Ectodermal cell (in vitro differentiated cells): ENCODE measurements at regions not wholly inside any gene's neighbourhood (a gene's known extent, or its start where the extent isn't known, plus 50 kb on each side); places are given as distances from the start of the nearest gene placed in this dataset.
"Not testable (repeated sequence)": the region's sequence is repeated elsewhere in the genome, so short reads cannot be mapped to it uniquely, and the experiment has no call there.

Experiments used
- H3K27ac ChIP-seq: 2 replicates; pipeline ENCODE4 v1.7.0; 2013; ENCODE audit warnings: mild to moderate bottlenecking, low read depth, low read length; ENCODE audit not compliant: insufficient read depth, poor library complexity, severe bottlenecking
- H3K27me3 ChIP-seq: 2 replicates; pipeline ENCODE4 v1.7.0; 2013; ENCODE audit warnings: mild to moderate bottlenecking, low read length; ENCODE audit not compliant: insufficient read depth, control insufficient read depth, poor library complexity, severe bottlenecking
- H3K36me3 ChIP-seq: one replicate; pipeline ENCODE4 v1.7.0; 2013; ENCODE audit warnings: low read length; ENCODE audit not compliant: control insufficient read depth, insufficient read depth
- H3K4me1 ChIP-seq: one replicate; pipeline ENCODE4 v1.7.0; 2013; ENCODE audit warnings: low read length; ENCODE audit not compliant: control insufficient read depth, insufficient read depth
- H3K4me3 ChIP-seq: 2 replicates; pipeline ENCODE4 v1.7.0; 2013; ENCODE audit warnings: low read depth, low read length, control low read depth; ENCODE audit not compliant: insufficient read depth
- H3K9me3 ChIP-seq: 2 replicates; pipeline ENCODE4 v1.7.0; 2013; ENCODE audit warnings: mild to moderate bottlenecking, low read length, moderate library complexity; ENCODE audit not compliant: control insufficient read depth
- WGBS, 2 experiments: methylation state at CpG; one replicate each; pipeline ENCODE4 v1.1.7; 2013; ENCODE audit warnings: missing lambda C conversion rate in 2 of 2; 5-methylcytosine and 5-hydroxymethylcytosine counted together

DNA sequence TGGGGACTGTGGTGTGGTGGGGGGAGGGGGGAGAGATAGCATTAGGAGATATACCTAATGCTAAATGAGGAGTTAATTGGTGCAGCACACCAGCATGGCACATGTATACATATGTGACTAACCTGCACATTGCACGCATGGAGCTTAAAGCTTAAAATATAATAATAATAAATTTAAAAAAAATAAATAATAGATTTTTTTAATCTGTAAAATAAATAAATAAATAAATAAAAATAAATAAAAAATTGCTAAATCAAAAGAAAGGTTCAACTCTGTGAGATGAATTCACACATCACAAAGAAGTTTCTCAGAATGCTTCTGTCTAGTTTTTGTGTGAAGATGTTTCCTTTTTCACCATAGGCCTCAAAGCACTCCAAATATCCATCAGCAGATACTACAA is 1793.7 kb downstream of the UQCRFS1 start:
- H3K27ac ChIP-seq, H3K36me3 ChIP-seq, H3K27me3 ChIP-seq, H3K4me3 ChIP-seq, H3K4me1 ChIP-seq: not testable (repeated sequence)
- no CpG with 5 or more reads among the region's 1 CpG for WGBS, 2 experiments
- H3K9me3 ChIP-seq = peaks cover 13% of the 10 kb centered on the region

DNA sequence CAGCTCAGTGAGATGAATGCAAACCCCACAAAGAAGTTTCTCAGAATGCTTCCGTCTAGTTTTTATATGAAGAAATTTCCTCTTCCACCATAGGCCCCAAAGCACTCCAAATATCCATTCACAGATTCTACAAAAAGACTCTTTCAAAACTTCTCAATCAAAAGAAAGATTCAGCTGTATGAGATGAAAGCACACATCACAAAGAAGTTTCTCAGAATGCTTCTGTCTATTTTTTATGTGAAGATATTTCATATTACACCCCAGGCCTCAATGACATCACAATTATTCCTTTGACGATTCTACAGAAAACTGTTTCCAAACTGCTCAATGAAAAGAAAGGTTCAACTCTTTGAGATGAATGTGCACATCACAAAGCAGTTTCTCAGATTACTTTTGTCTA is 1819.4 kb downstream of the UQCRFS1 start:
- Histone ChIP-seq H3K4me1 (no peaks in the 10 kb centered on the region), H3K9me3 (peaks cover 33% of the 10 kb centered on the region), H3K27ac (no peak overlapping the region), H3K36me3 (no peaks in the 10 kb centered on the region), H3K27me3 (no peaks in the 10 kb centered on the region), H3K4me3 (no peak overlapping the region)
- WGBS, 2 experiments = 81 to 85% methylated on average over 2 of the region's 2 CpGs

DNA sequence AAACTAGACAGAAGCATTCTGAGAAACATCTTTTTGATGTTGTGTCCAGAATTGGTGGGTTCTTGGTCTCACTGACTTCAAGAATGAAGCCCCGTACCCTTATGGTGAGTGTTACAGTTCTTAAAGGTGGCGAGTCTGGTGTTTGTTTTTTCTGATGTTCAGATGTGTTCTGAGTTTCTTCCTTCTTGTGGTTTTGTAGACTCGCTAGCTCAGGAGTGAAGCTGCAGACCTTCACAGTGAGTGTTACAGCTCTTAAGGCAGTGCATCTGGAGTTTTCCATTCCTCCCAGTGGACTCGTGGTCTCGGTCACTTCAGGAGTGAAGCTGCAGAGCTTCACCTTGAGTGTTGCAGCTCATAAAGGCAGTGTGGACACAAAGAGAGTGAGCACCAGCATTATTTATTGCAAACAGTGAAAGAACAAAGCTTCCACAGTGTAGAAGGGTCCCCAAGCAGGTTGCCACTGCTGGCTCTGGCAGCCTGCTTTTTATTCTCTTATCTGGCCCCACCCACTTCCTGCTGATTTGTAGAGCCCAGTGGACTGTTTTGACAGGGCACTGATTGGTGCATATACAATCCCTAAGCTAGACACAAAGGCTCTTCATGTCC is 1820.8 kb downstream of the UQCRFS1 start:
- H3K9me3 ChIP-seq = peaks cover 31% of the 10 kb centered on the region
- 75 to 76% methylated on average over 5 of the region's 5 CpGs for WGBS, 2 experiments
- H3K36me3 ChIP-seq = no peaks in the 10 kb centered on the region
- H3K4me1 ChIP-seq = no peaks in the 10 kb centered on the region
- H3K4me3 ChIP-seq = no peak overlapping the region
- no peak overlapping the region for H3K27ac ChIP-seq
- H3K27me3 ChIP-seq = no peaks in the 10 kb centered on the region

DNA sequence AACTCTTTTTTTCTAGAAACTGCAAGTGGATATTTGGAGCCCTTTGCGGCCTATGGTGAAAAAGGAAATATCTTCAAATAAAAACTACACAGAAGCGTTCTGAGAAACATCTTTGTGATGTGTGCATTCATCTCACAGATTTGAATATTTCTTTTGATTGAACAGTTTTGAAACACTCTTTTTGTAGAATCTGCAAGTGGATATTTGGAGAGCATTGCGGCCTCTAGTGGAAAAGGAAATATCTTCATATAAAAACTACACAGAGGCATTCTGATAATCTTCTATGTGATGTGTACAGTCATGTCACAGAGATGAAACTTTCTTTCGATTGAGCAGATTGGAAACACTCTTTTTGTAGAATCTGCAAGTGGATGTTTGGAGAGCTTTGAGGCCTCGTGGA is 1833.6 kb downstream of the UQCRFS1 start:
- 53 to 59% methylated on average over 5 of the region's 5 CpGs for WGBS, 2 experiments
- H3K9me3 ChIP-seq = peaks cover 15% of the 10 kb centered on the region
- H3K27ac ChIP-seq = not testable (repeated sequence)

DNA sequence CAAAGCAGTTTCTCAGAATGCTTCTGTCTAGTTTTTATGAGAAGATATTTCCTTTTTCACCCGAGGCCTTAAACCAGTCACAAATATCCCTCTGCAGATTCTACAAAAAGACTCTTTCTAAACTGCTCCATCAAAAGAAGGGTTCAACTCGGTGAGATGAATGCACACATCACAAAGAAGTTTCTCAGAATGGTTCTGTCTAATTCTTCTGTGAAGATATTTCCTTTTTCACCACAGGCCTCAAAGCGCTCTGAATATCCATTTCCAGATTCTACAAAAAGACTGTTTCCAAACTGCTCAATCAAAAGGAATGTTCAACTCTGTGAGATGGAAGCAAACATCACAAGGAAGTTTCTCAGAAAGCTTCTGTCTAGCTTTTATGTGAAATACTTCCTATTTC is 1843.3 kb downstream of the UQCRFS1 start:
- H3K4me3 ChIP-seq, H3K27ac ChIP-seq, H3K36me3 ChIP-seq, H3K27me3 ChIP-seq, H3K4me1 ChIP-seq: not testable (repeated sequence)
- H3K9me3 ChIP-seq = peaks cover 36% of the 10 kb centered on the region
- 49 to 51% methylated on average over 3 of the region's 3 CpGs for WGBS, 2 experiments

More for the DNA sequence above, 1833.6 kb downstream of the UQCRFS1 start:
- not testable (repeated sequence) for H3K4me1 ChIP-seq, H3K36me3 ChIP-seq, H3K27me3 ChIP-seq, H3K4me3 ChIP-seq

DNA sequence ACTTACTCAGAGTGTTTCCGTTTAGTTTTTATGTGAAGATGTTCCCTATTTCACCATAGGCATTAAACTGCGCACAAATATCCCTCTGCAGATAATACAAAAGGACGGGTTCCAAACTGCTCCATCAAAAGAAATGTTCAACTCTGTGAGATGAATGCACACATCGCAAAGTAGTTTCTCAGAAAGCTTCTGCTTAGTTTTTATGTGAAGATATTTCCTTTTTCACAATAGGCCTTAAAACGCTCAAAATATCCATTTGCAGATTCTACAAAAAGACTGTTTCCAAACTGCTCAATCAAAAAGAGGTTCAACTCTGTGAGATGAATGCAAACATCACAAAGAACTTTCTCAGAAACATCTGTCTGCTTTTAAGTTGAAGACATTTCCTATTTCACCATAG is 1850.5 kb downstream of the UQCRFS1 start:
- H3K27me3 ChIP-seq, H3K27ac ChIP-seq, H3K4me1 ChIP-seq, H3K36me3 ChIP-seq, H3K4me3 ChIP-seq: not testable (repeated sequence)
- peaks cover 46% of the 10 kb centered on the region for H3K9me3 ChIP-seq
- WGBS, 2 experiments = 54 to 56% methylated on average over 5 of the region's 5 CpGs

DNA sequence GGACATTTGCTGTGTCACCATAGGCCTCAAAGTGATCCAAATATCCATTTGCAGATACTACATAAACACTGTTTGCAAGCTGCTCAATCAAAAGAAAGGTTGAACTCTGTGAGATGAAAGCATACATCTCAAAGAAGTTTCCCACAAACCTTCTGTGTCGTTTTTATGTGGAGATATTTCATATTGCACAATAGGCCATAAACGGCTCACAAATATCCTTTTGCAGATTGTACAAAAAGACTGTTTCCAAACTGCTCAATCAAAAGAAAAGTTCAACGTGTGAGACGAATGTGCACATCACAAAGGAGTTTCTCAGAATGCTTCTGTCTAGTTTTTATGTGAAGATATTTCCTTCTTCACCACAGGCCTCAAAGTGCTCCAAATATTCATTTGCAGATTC is 1857.4 kb downstream of the UQCRFS1 start:
- 43 to 50% methylated on average over 4 of the region's 4 CpGs for WGBS, 2 experiments
- not testable (repeated sequence) for H3K4me3 ChIP-seq, H3K36me3 ChIP-seq, H3K4me1 ChIP-seq, H3K27ac ChIP-seq, H3K27me3 ChIP-seq
- H3K9me3 ChIP-seq = peaks cover 53% of the 10 kb centered on the region
